GM19351 (cell line): ENCODE measurements at regions not wholly inside any gene's neighbourhood (a gene's known extent, or its start where the extent isn't known, plus 50 kb on each side); places are given as distances from the start of the nearest gene placed in this dataset.

Source experiments
- ATAC-seq: cut with Tn5 transposase; IDR thresholded peaks from one replicate; pipeline ENCODE4 v1.9.1; 2021; ENCODE audit warnings: mild to moderate bottlenecking, moderate library complexity; ENCODE audit not compliant: unreplicated experiment

DNA sequence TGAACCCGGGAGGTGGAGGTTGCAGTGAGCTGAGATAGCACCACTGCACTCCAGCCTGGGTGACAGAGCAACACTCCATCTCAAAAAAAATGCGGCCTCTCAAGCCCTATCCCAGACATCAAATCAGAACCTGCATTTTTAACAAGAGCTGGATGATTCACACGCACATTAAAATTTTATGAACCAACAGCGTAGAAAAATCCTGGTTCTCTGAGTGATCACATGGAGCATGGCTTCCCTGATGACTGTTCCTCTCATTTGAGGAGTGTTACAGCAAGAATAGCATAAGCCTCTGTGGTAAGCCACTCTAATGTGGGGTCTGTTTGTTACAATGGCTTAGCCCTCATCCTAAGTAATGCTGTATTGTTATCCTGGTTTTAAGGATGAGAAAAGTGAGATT lies 163.6 kb downstream of the BRMS1L start:
- no peak for ATAC-seq

DNA sequence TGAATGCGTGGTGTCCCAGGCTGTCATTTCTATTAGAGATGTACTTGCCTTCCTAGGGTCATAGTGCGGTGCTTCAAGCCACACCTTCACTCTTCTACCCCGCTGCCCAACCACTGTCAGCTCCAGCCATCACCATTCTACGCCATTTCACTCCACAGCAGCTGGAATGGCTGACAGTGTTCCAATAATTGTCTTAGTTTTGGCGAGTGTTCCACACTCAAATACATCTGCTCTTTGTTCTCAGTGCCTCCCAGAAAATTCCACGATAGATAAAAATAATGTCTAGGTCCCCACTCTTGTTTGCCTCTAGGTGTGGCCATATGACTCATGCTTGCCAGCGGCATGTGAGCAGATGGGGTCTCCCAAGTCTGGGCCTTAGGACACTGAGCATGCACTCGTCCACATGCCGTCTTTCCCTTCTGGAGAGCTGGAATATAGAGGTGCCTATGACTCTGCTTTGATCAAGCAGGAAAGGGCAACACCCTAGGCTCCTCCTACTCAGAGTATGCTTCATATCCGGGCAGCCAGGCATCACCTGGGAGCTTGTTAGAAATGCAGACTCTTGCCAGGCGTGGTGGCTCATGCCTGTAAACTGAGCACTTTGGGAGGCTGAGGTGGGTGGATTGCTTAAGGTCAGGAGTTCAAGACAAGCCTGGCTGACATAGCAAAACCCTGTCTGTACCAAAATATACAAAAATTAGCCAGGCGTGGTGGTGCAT lies 163.0 kb downstream of the BRMS1L start:
- ATAC-seq = no peak

- ATAC-seq = no peak
Measured at GRCh38 chr14:35988550-35988949, 162.4 kb downstream of the BRMS1L start.

- no peak for ATAC-seq
Measured at GRCh38 chr14:35987731-35988130, 161.6 kb downstream of the BRMS1L start.

- ATAC-seq = peak; percentile 68
Measured at GRCh38 chr14:35986219-35986573, 160.1 kb downstream of the BRMS1L start.

GRCh38 chr14:35985474-35986218 lies 159.5 kb downstream of the BRMS1L start:
- ATAC-seq = peak; percentile 45

- no peak for ATAC-seq
Measured at GRCh38 chr14:35979531-35979930, 153.4 kb downstream of the BRMS1L start.

GRCh38 chr14:35978561-35978960 lies 152.4 kb downstream of the BRMS1L start:
- no peak for ATAC-seq

DNA sequence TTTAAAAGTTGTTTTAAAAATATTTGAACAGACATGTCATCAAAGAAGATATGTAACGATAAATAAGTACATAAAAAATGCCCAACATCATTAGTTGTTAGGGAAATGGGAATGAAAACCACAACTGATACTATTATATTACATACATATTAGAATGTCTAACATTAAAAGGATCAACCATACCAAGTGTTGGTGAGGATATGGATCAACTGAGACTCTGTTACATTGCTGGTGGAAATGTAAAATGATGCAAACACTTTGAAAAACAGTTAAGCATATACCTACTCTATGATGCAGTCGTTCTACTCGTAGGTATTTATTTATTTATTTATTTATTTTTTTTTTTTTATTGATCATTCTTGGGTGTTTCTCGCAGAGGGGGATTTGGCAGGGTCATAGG lies 149.7 kb downstream of the BRMS1L start:
- no peak for ATAC-seq

DNA sequence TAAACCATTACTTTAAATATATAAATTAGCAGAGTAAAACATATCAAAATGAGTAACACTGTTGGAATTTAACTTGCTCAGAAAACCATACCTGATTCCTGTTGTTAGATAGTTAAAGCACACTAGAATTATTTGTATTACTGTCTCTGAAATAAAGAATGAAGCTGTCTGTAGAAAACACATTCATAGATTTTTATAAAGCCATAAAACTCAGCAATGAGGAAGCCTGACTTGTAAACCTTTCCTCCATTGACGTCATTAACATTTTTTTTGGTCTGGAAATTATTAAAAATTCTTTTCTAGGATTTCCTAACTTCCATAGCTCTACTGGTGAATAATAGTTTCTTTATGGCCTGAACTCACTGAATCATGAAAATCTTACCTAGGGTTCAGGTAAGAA lies 147.6 kb downstream of the BRMS1L start:
- no peak for ATAC-seq

GRCh38 chr14:35971965-35972630 lies 146.0 kb downstream of the BRMS1L start:
- ATAC-seq = no peak

DNA sequence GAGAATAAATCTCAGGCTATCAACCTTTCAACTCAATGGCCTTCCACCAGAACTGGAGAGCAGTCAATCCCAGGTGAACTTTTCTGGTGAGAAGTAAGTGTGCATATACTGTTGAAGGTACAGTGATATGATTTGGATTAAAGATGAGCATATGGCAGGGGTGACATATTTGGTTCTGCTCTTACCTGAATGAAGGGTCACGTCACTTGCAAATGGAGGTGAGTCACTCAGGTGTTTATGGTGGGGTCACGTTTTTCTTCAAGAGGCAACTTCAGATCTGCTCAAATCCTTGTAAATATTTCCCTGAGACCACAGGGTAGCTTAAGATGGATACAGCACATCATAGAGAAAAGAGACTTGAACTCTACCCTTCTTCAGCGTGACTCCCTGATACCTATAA lies 143.2 kb downstream of the BRMS1L start:
- no peak for ATAC-seq

- no peak for ATAC-seq
Measured at GRCh38 chr14:35965400-35965799, 139.3 kb downstream of the BRMS1L start.

- no peak for ATAC-seq
Measured at GRCh38 chr14:35964697-35965286, 138.7 kb downstream of the BRMS1L start.

DNA sequence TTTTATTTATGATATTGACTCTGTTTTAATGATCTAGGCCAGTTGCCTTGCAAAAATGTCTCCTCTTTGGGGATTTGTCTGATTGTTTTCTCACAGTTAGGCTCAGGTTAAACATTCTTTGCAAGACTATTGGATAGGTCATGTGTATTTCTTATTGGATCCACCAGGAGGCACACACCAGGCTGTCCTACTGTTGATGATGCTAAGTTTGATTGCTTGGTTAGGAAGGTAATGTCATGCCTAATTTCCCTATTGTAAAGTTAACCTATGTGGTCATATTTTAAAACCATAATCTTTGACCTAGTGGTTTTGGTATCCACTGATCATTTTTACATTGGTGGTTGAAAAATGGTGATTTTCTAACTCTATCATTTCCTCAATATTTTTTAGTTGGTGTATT lies 137.1 kb downstream of the BRMS1L start:
- ATAC-seq = peak; percentile 84

- ATAC-seq = no peak
Measured at GRCh38 chr14:35961697-35962274, 135.6 kb downstream of the BRMS1L start.

DNA sequence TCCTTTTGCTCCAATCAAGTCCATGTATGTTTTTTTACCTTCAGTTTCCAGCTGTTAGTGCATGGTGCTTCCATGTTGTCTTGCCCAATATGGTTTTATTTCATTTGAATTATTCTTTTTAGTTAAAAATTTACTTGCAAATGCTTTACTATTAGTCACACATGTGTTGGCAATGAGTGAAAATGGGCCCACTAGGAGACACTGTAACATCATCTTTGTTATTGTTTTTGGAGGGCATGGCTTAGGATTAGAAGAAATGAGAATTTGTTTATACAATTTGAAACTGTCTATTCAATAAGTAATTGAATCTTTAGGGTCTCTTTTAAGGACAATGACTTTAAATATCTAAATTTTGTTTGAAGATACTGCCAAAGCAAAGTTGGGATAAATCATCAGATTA lies 133.7 kb downstream of the BRMS1L start:
- no peak for ATAC-seq

DNA sequence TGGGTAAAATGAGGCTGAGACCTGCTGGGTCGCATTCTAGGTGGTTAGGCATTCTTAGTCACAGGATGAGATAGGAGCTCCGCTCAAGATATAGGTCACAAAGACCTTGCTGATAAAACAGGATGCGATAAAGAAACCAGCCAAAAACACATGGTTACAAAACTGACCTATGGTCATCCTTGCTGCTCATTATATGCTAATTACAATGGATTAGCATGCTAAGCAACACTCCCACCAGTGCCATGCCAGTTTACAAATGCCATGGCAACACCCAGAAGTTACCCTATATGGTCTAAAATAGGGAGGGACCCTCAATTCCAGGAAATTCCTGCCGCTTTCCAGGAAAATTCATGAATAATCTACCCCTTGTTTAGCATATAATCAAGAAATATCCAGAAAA lies 132.4 kb downstream of the BRMS1L start:
- ATAC-seq = no peak

DNA sequence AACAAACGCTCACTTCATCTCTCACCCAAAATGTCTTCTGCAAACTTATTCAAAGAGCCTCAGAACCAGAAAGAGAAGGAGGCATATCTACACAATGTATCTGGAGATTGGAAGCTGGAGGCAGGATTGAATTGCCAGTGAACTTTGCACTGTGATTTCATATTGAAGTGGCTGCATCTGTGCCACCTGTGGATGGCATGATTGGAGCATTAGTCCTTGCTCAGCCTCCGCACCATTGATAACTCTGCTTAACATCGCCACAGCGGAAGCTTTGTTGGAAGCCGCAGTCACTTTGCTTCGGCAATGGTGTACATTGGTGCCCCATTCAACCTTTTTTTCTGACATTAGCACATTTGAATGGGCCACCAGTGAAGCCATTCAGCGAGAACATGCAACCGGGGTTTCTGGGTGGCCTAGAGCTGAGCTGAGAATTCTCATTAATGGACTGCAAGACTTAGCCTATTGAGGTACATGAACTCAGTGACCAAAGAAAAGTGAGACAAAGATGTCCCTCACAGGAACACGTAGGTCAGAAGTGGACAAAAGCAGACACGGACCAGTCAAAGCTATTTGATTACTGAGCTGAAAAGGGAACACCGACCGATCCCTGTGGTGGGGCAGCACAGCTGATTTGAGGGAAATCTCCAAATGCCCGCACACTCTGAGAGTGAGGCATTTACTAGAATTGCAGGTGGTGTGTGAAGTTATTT lies 130.4 kb downstream of the BRMS1L start:
- no peak for ATAC-seq

GRCh38 chr14:35952584-35952983 lies 126.4 kb downstream of the BRMS1L start:
- no peak for ATAC-seq
